Immature natural killer cell (primary cell): ENCODE measurements at regions not wholly inside any gene's neighbourhood (a gene's known extent, or its start where the extent isn't known, plus 50 kb on each side); places are given as distances from the start of the nearest gene placed in this dataset.
"Not testable (repeated sequence)": the region's sequence is repeated elsewhere in the genome, so short reads cannot be mapped to it uniquely, and the experiment has no call there.

ENCODE experiments used
- DNase-seq, 3 donors: peaks; one replicate each; pipeline ENCODE4 v3.0.0; 2022; ENCODE audit warnings: mixed read lengths in 1 of 3
- H3K27ac Mint-ChIP-seq, 6 donors: one replicate each; pipeline ENCODE4 v1.8.0; 2020; ENCODE audit warnings: mixed read lengths in 6 of 6, mild to moderate bottlenecking in 5 of 6, inconsistent platforms in 4 of 6, moderate library complexity in 3 of 6
- H3K27me3 Mint-ChIP-seq, 3 donors: one replicate each; pipeline ENCODE4 v1.8.0; 2020 to 2021; ENCODE audit warnings: low read depth in 3 of 3, mild to moderate bottlenecking in 3 of 3, mixed read lengths in 3 of 3, moderate library complexity in 3 of 3, inconsistent platforms in 1 of 3
- H3K36me3 Mint-ChIP-seq, 3 donors: one replicate each; pipeline ENCODE4 v1.8.0; 2020; ENCODE audit warnings: mixed read lengths in 3 of 3, inconsistent platforms in 2 of 3, mild to moderate bottlenecking in 2 of 3
- H3K4me1 Mint-ChIP-seq, 2 donors: one replicate each; pipeline ENCODE4 v1.8.0; 2020; ENCODE audit warnings: inconsistent platforms in 2 of 2, mild to moderate bottlenecking in 2 of 2, mixed read lengths in 2 of 2, moderate library complexity in 1 of 2
- H3K4me3 Mint-ChIP-seq, 5 donors: one replicate each; pipeline ENCODE4 v1.8.0; 2020; ENCODE audit warnings: mild to moderate bottlenecking in 5 of 5, mixed read lengths in 5 of 5, inconsistent platforms in 3 of 5, moderate library complexity in 3 of 5
- H3K9me3 Mint-ChIP-seq, 6 donors: one replicate each; pipeline ENCODE4 v1.8.0; 2020; ENCODE audit warnings: mild to moderate bottlenecking in 6 of 6, mixed read lengths in 6 of 6, inconsistent platforms in 4 of 6, moderate library complexity in 3 of 6

DNA sequence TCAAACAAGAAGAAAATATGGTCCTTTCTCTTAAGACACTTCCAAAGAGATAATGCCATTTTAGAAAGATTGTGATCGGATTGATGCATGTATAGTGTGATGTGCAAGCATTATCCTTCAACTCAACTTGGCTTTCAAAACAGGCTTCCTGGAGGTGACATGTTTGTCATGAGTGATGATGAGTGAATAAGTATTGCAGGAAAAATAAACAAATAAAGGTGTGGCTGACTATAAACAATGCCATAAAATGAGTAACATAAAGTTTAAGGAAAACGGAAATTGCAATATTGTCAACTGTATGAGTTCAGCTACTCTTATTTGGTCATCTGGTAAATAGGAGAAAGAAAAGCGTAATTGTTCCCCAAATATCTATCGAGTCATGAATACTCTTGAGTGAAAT is 1283.7 kb downstream of the PCDH9 start:
- H3K4me1 Mint-ChIP-seq = no peaks in the 10 kb centered on the region
- no peak overlapping the region for H3K4me3 Mint-ChIP-seq
- no peak for DNase-seq
- no peak overlapping the region for H3K27ac Mint-ChIP-seq
- peaks cover 0 to 4% (median 0%) of the 10 kb centered on the region in 6 donors for H3K9me3 Mint-ChIP-seq
- no peaks in the 10 kb centered on the region for H3K36me3 Mint-ChIP-seq
- peaks cover 0 to 8% (median 2%) of the 10 kb centered on the region in 3 donors for H3K27me3 Mint-ChIP-seq

DNA sequence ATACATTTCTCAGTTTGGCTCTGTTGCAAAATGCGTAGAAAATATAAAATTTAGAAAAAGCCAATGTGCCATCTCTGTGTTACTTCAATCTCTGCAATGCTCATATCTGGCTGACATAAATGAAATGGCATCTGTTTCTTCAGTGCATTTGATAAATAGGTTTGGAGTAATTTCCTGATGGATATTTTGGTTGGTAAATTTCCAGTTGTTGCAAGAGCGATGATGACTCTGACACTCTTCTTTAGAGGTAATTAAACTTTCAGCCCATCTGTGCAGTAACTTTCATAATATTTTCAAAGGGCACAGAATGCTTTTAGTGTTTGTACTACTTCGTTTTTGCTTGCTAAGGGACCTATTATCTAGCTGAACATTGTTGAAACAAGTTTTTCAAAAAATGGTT is 1286.4 kb downstream of the PCDH9 start:
- no peak overlapping the region for H3K27ac Mint-ChIP-seq
- no peaks in the 10 kb centered on the region for H3K36me3 Mint-ChIP-seq
- no peak for DNase-seq
- peaks cover 0 to 2% (median 0%) of the 10 kb centered on the region in 6 donors for H3K9me3 Mint-ChIP-seq
- H3K4me1 Mint-ChIP-seq = no peaks in the 10 kb centered on the region
- H3K27me3 Mint-ChIP-seq = peaks cover 0 to 8% (median 2%) of the 10 kb centered on the region in 3 donors
- H3K4me3 Mint-ChIP-seq = no peak overlapping the region

- Mint-ChIP-seq H3K27ac (no peak overlapping the region), H3K9me3 (peaks cover 0 to 2% (median 0%) of the 10 kb centered on the region in 6 donors), H3K4me3 (no peak overlapping the region), H3K4me1 (no peaks in the 10 kb centered on the region), H3K27me3 (peaks cover under 1 to 6% (median 2%) of the 10 kb centered on the region in 3 donors), H3K36me3 (no peaks in the 10 kb centered on the region)
- DNase-seq = no peak
These were observed 1287.1 kb downstream of the PCDH9 start for GRCh38 chr13:65943024-65943423.

- H3K27me3 Mint-ChIP-seq = peaks cover 0 to 4% (median 3%) of the 10 kb centered on the region in 3 donors
- H3K9me3 Mint-ChIP-seq = peaks cover 0 to 2% (median 0%) of the 10 kb centered on the region in 6 donors
- H3K4me1 Mint-ChIP-seq = no peaks in the 10 kb centered on the region
- H3K27ac Mint-ChIP-seq = no peak overlapping the region
- no peaks in the 10 kb centered on the region for H3K36me3 Mint-ChIP-seq
- no peak overlapping the region for H3K4me3 Mint-ChIP-seq
- DNase-seq = no peak
These were observed 1289.4 kb downstream of the PCDH9 start for GRCh38 chr13:65940720-65941119.

DNA sequence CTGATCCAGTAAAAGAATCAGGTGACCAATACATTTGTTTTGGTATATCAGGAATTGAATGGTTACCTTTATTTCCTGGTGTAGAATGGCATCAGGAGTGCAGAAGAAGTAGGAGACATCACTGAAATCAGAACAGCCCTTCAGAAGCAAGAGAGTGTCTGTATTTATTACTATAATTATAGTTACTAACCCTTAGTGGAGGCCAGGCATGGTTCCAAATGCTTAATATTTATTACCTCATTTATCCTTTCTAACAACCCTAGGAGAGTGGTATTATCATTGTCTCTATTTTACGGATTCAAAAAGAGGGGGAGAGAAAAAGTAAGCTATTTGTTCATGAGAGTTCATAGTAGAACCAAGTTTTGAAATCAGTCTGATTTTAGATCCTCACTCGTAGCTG is 1292.9 kb downstream of the PCDH9 start:
- Mint-ChIP-seq H3K9me3 (no peaks in the 10 kb centered on the region), H3K4me3 (no peak overlapping the region), H3K27me3 (peaks cover 3 to 4% (median 4%) of the 10 kb centered on the region in 3 donors), H3K36me3 (no peaks in the 10 kb centered on the region), H3K27ac (no peak overlapping the region), H3K4me1 (peaks cover 11 to 15% of the 10 kb centered on the region in 2 donors)
- no peak for DNase-seq

GRCh38 chr13:65936249-65936648 is 1293.9 kb downstream of the PCDH9 start:
- Mint-ChIP-seq H3K4me1 (peaks cover 16 to 25% of the 10 kb centered on the region in 2 donors), H3K4me3 (no peak overlapping the region), H3K27me3 (peaks cover 3 to 4% (median 4%) of the 10 kb centered on the region in 3 donors), H3K9me3 (no peaks in the 10 kb centered on the region), H3K36me3 (no peaks in the 10 kb centered on the region), H3K27ac (no peak overlapping the region)
- DNase-seq = no peak

DNA sequence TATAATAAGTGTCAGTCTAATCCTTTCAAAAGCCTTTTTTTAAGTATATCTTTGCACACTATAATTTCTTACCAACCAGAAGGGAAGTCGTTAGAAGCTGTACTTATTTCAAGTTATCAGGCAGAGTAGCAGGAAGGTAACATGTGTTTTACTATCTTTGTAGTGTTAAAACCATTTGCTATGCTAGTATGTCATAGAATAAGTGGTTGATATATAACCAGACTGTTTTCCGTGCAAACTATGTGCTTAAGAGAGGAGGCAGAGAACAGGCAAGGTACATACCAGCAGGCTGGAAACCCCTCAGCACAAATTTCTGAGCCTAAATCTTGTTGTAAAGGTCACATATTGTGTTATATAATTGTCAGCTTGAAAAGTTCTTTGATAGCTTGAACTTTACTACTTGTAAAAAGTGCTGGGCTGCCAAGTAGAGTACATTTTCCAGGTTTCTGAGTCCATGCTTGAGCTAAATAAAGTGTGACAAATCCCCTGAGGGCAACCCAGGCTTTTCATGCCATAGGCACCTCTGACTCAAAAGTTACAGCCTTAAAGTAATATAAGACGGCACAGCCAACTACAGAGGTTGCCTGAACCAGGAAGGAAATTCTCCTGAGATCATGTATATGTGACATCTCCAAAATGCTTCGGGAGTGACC is 1297.4 kb downstream of the PCDH9 start:
- H3K4me3 Mint-ChIP-seq = peak overlapping the region in 4 of 5 donors; percentile 19 to 65 (median 49)
- H3K36me3 Mint-ChIP-seq = no peaks in the 10 kb centered on the region
- H3K27ac Mint-ChIP-seq = peak overlapping the region in 4 of 6 donors; percentile 6 to 88 (median 36)
- H3K9me3 Mint-ChIP-seq = peaks cover 0 to 3% (median 0%) of the 10 kb centered on the region in 6 donors
- peak; percentile 5 to 49 (median 22) for DNase-seq
- peaks cover under 1 to 6% (median 3%) of the 10 kb centered on the region in 3 donors for H3K27me3 Mint-ChIP-seq
- peaks cover 16 to 29% of the 10 kb centered on the region in 2 donors for H3K4me1 Mint-ChIP-seq

DNA sequence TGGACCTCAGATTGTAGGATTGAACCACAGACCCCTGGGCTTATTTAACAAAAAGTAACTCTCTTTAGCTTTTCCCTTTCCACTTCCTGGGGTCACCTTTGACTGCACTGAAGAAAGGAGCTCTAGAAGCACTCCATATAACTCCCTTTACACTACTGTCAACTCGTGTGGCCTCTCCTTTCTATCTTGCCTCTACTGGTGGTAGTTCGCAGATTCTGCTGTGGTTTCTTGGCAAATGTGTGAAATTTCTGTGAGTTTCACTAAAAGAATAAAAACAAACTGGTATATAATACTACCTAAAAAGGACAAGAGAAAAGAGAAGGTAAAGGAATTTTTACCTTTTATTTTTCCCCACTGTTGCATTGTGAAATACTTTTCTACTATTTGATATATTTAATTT is 1298.1 kb downstream of the PCDH9 start:
- Mint-ChIP-seq H3K4me3 (peak overlapping the region; percentile 10 to 73 (median 22)), H3K27ac (peak overlapping the region in 4 of 6 donors; percentile 17 to 77 (median 36))
- DNase-seq = peak; percentile 7 to 27 (median 23)

GRCh38 chr13:65929436-65929835 is 1300.7 kb downstream of the PCDH9 start:
- Mint-ChIP-seq H3K36me3 (no peaks in the 10 kb centered on the region), H3K4me1 (peaks cover 19 to 29% of the 10 kb centered on the region in 2 donors), H3K27ac (no peak overlapping the region), H3K4me3 (no peak overlapping the region), H3K9me3 (peaks cover 0 to 4% (median 0%) of the 10 kb centered on the region in 6 donors), H3K27me3 (peaks cover 0 to 6% (median 2%) of the 10 kb centered on the region in 3 donors)
- no peak for DNase-seq

More for the DNA sequence above, 1298.1 kb downstream of the PCDH9 start:
- Mint-ChIP-seq H3K27me3 (peaks cover 0 to 6% (median 3%) of the 10 kb centered on the region in 3 donors), H3K36me3 (no peaks in the 10 kb centered on the region), H3K4me1 (peaks cover 17 to 29% of the 10 kb centered on the region in 2 donors), H3K9me3 (peaks cover 0 to 4% (median 0%) of the 10 kb centered on the region in 6 donors)

DNA sequence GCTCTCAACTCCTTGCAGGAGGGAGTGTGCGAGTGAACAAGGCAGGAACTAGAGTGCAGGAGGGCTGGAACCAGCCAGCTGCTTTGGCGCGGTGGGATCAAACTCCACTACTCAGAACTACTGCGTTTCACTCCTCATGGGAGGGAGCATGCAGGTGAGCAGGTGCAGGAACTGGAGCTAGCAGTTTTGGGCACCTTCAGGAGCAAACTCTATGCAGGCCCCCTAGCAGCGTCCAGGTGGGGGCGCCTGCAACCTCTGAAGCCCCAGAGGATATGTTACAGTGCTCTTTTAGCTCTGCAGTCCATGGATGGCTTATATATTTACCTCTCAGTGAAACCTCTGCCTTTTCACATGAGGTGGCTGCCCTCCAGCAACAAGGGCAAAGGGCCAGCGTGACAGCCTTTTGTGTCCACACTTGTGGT is 1303.4 kb downstream of the PCDH9 start:
- no peaks in the 10 kb centered on the region for H3K36me3 Mint-ChIP-seq
- peak in 2 of 3 donors; percentile 8 to 17 for DNase-seq
- H3K9me3 Mint-ChIP-seq = peaks cover 0 to 6% (median 0%) of the 10 kb centered on the region in 6 donors
- H3K4me3 Mint-ChIP-seq = no peak overlapping the region
- H3K4me1 Mint-ChIP-seq = peaks cover 5 to 8% of the 10 kb centered on the region in 2 donors
- peaks cover 0 to 4% (median 2%) of the 10 kb centered on the region in 3 donors for H3K27me3 Mint-ChIP-seq
- H3K27ac Mint-ChIP-seq = no peak overlapping the region

- H3K9me3 Mint-ChIP-seq = peaks cover 0 to 16% (median 0%) of the 10 kb centered on the region in 6 donors
- not testable (repeated sequence) for H3K4me1 Mint-ChIP-seq, H3K36me3 Mint-ChIP-seq, H3K4me3 Mint-ChIP-seq, DNase-seq, H3K27me3 Mint-ChIP-seq, H3K27ac Mint-ChIP-seq
These were observed 1307.3 kb downstream of the PCDH9 start for GRCh38 chr13:65922846-65923245.

DNA sequence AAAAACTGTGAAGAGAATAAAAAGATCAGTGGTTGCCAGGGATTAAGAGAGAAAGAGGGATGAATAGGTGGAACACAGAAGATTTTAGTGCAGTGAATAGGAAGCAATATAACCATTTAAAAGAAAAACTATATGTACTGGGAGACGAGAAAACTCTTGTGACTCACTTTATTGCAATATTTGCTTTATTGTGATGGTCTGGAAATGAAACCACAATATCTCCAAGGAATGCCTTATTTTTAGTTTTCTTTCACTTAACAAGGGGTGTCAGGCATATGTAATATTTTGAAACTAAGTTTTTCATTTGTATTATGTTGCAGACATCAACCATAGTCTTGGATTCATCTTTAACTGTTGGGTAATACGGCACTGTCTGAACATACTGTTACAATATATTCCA is 1308.2 kb downstream of the PCDH9 start:
- Mint-ChIP-seq H3K36me3 (no peaks in the 10 kb centered on the region), H3K4me3 (no peak overlapping the region), H3K27ac (no peak overlapping the region), H3K4me1 (peaks cover 0 to 1% of the 10 kb centered on the region in 2 donors), H3K27me3 (peaks cover 0 to 2% (median under 1%) of the 10 kb centered on the region in 3 donors), H3K9me3 (peaks cover 0 to 16% (median 0%) of the 10 kb centered on the region in 6 donors)
- DNase-seq = no peak

DNA sequence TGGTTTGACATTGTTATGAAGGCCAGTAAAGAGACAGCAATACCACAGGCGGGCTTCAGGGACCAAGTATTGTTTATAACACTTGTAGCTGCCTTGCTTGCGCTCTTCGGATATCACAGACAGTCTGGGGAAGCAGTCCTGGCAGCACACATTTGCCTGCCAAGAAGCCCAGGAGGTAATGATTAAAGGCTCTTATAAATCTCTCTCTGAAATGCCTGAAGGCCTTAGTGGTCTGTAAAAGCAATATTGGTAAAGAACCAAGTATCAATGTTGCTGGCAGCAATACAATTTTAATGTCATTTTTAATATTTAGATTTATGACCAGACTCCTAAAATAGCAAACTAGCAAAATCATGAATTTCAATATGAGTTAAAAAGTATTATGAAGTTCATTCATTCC is 1312.4 kb downstream of the PCDH9 start:
- Mint-ChIP-seq H3K4me3 (no peak overlapping the region), H3K27ac (no peak overlapping the region), H3K36me3 (no peaks in the 10 kb centered on the region), H3K27me3 (peaks cover 0 to 2% (median 0%) of the 10 kb centered on the region in 3 donors), H3K9me3 (peaks cover 0 to 16% (median 0%) of the 10 kb centered on the region in 6 donors), H3K4me1 (no peaks in the 10 kb centered on the region)
- no peak for DNase-seq

DNA sequence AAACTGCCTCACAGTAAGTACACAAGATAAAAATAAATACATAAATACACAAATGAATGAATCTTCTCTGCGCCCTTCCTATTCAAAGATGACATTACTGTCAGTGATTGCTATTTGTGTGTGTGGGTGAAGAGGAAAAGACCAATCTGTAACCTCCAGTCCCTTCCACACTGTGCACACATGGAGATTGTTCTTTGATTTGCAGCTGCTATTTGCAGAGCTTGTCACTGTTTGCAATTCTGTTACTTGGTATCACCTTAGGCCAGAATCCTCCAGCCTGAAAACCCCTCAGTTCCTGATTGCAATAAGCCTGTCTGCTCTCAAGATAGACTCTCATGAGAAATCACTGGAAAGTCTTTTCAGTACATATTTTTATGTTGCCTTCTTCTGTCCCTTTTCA is 1314.9 kb downstream of the PCDH9 start:
- H3K27me3 Mint-ChIP-seq = no peaks in the 10 kb centered on the region
- no peak overlapping the region for H3K4me3 Mint-ChIP-seq
- H3K4me1 Mint-ChIP-seq = no peaks in the 10 kb centered on the region
- H3K27ac Mint-ChIP-seq = no peak overlapping the region
- peaks cover 0 to 9% (median under 1%) of the 10 kb centered on the region in 6 donors for H3K9me3 Mint-ChIP-seq
- DNase-seq = no peak
- H3K36me3 Mint-ChIP-seq = no peaks in the 10 kb centered on the region
